A673 (cell line): ENCODE measurements at regions not wholly inside any gene's neighbourhood (a gene's known extent, or its start where the extent isn't known, plus 50 kb on each side); places are given as distances from the start of the nearest gene placed in this dataset.
"Not testable (repeated sequence)": the region's sequence is repeated elsewhere in the genome, so short reads cannot be mapped to it uniquely, and the experiment has no call there.

Experiments used
- BruUV-seq: library from RNA; stranded (reverse); fragments of 400-500 nt; replicated peaks from 2 replicates; lab custom pipeline; 2021; lab: Mats Ljungman, UMichigan
- CTCF ChIA-PET: fragments of 300-600 bp; sonication (Branson Sonifier 250); formaldehyde crosslinking; loops from one replicate; lab custom pipeline; 2022; ENCODE audit warnings: antibody characterized with exemption; lab: Charles Lee
- POLR2A ChIA-PET: fragments of 300-600 bp; sonication (Branson Sonifier 250); formaldehyde crosslinking; loops from one replicate; lab custom pipeline; 2022; ENCODE audit warnings: antibody characterized with exemption; ENCODE audit not compliant: low non-redundant PET; lab: Charles Lee
- DNase-seq: peaks from one replicate; pipeline ENCODE4 v3.0.0-alpha.2; 2015; ENCODE audit warnings: low spot score
- H3K27ac ChIP-seq: fragments of 200-600 bp; sonication (generic); 2 replicates; pipeline ENCODE4 v1.5.1; 2016; ENCODE audit warnings: mixed run types, low read depth, mild to moderate bottlenecking, mixed read lengths, antibody characterized with exemption, low read length; ENCODE audit not compliant: poor library complexity, severe bottlenecking
- H3K27me3 ChIP-seq: fragments of 200-600 bp; sonication (generic); replicated peaks from 2 replicates; pipeline ENCODE4 v1.6.1; 2017; ENCODE audit warnings: mixed run types, low read depth, mild to moderate bottlenecking, mixed read lengths, antibody characterized with exemption, low read length; ENCODE audit not compliant: insufficient read depth, poor library complexity
- H3K36me3 ChIP-seq: fragments of 200-600 bp; sonication (generic); 2 replicates; pipeline ENCODE4 v1.6.1; 2016; ENCODE audit warnings: mixed run types, mild to moderate bottlenecking, mixed read lengths, antibody characterized with exemption, low read length; ENCODE audit not compliant: insufficient read depth, poor library complexity, severe bottlenecking
- H3K4me1 ChIP-seq: fragments of 200-600 bp; sonication (generic); 2 replicates; pipeline ENCODE4 v1.6.1; 2017; ENCODE audit warnings: mixed run types, mild to moderate bottlenecking, mixed read lengths, antibody characterized with exemption, low read length; ENCODE audit not compliant: insufficient read depth, poor library complexity, severe bottlenecking
- H3K4me3 ChIP-seq: fragments of 200-600 bp; sonication (generic); 2 replicates; pipeline ENCODE4 v1.5.1; 2016; ENCODE audit warnings: low read depth, mixed run types, mild to moderate bottlenecking, mixed read lengths, low read length; ENCODE audit not compliant: poor library complexity, severe bottlenecking
- H3K9me3 ChIP-seq: fragments of 200-600 bp; sonication (generic); 2 replicates; pipeline ENCODE4 v1.6.1; 2016; ENCODE audit warnings: mixed run types, low read depth, mild to moderate bottlenecking, mixed read lengths, antibody characterized with exemption, low read length; ENCODE audit not compliant: poor library complexity, severe bottlenecking
- CTCF ChIP-seq: fragments of 300-800, 200-600 bp; sonication (generic); conservative IDR thresholded peaks from 2 replicates; pipeline ENCODE4 v1.5.1; 2017; ENCODE audit warnings: low read depth, mild to moderate bottlenecking, antibody characterized with exemption, low read length, moderate library complexity, mixed read lengths
- EZH2 ChIP-seq: fragments of 200-600 bp; sonication (generic); IDR thresholded peaks from 2 replicates; pipeline ENCODE4 v1.6.1; 2017; ENCODE audit warnings: borderline replicate concordance, low read depth, mild to moderate bottlenecking, mixed read lengths, antibody characterized with exemption, low read length; ENCODE audit not compliant: poor library complexity, severe bottlenecking
- intact Hi-C: fragments of 100-400 bp; cut with micrococcal nuclease; formaldehyde crosslinking; loops from one replicate; pipeline ENCODE4 v1.10.0; 2022; ENCODE audit not compliant: unreplicated experiment

DNA sequence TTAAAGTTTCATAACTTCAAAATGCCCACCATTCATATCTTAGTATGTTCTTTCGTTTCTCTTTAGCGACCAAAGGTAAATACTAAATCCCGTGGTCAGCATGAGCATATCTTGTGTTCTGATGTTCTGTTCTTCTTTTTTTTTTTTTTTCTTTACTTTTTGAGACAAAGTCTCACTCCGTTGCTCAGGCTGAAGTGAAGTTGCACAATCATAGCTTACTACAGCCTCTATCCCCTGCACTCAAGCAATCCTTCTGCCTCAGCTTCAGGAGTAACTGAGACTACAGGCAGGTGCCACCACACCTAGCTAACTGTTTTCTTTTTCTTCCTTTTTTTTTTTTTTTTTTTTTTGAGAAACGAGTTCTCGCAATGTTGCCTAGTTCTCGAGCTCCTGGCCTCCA lies 60.9 kb upstream of the ATP12A start:
- H3K4me3 ChIP-seq, result no peak overlapping the region
- ChIA-PET CTCF (interaction anchor here (0.6 kb wide), 1 partner anchor 43 kb away, joined by 5 read pairs; no protein-coding TSS in a partner anchor), POLR2A (no interaction called here)
- no peak for DNase-seq
- BruUV-seq, result no TSS peak
- no peaks in the 10 kb centered on the region for H3K4me1 ChIP-seq
- H3K27me3 ChIP-seq, result no peaks in the 10 kb centered on the region
- no peaks in the 10 kb centered on the region for H3K9me3 ChIP-seq
- TF ChIP-seq CTCF (no peak), EZH2 (no peak)
- H3K36me3 ChIP-seq, result no peaks in the 10 kb centered on the region
- H3K27ac ChIP-seq, result no peak overlapping the region
- intact Hi-C loops, result no loop called here

GRCh38 chr13:24622481-24623148 lies 57.6 kb upstream of the ATP12A start:
- intact Hi-C loops, POLR2A ChIA-PET, CTCF ChIA-PET, H3K4me1 ChIP-seq, H3K4me3 ChIP-seq, H3K36me3 ChIP-seq, DNase-seq, H3K27me3 ChIP-seq, H3K27ac ChIP-seq, H3K9me3 ChIP-seq, BruUV-seq: not testable (repeated sequence)

DNA sequence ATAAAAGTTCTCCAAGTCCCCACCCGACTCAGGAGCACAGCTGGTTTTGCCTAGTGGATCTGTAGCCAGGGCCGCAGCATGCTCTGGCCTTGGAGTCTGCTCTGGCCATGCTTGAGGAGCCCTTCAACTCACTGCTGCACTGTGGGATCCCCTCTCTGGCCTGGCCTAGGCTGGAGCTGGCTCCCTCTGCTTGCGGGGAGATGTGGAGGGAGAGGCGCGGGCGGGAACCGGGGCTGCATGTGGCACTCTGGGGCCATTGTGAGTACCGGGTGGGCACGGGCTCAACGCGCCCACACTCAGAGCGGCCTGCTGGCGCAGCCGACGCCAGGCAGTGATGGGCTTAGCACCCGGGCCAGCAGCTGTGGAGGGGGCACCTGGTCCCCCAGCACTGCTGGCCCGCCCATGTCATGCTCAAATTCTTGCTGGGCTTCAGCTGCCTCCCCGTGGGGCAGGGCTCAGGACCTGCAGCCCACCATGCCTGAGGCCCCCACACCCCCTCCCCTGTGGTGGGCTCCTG lies 57.0 kb upstream of the ATP12A start:
- no peak for DNase-seq
- BruUV-seq, result no TSS peak

More for the DNA sequence above, 57.0 kb upstream of the ATP12A start:
- Histone ChIP-seq H3K4me3 (no peak overlapping the region), H3K27ac (no peak overlapping the region), H3K36me3 (no peaks in the 10 kb centered on the region), H3K27me3 (no peaks in the 10 kb centered on the region), H3K4me1 (no peaks in the 10 kb centered on the region), H3K9me3 (no peaks in the 10 kb centered on the region)
- ChIA-PET POLR2A (no interaction called here), CTCF (no interaction called here)
- intact Hi-C loops, result no loop called here
- TF ChIP-seq CTCF (no peak), EZH2 (no peak)
